Stimulated activated naive CD4-positive, alpha-beta T cell treated with Interleukin-2 at 50 U/mL for 16 hours (primary cell): ENCODE measurements at regions not wholly inside any gene's neighbourhood (a gene's known extent, or its start where the extent isn't known, plus 50 kb on each side); places are given as distances from the start of the nearest gene placed in this dataset.
"Not testable (repeated sequence)": the region's sequence is repeated elsewhere in the genome, so short reads cannot be mapped to it uniquely, and the experiment has no call there.

Experiments
- DNase-seq: peaks from one replicate; lab custom pipeline; 2025; lab: John Stamatoyannopoulos, UW

DNA sequence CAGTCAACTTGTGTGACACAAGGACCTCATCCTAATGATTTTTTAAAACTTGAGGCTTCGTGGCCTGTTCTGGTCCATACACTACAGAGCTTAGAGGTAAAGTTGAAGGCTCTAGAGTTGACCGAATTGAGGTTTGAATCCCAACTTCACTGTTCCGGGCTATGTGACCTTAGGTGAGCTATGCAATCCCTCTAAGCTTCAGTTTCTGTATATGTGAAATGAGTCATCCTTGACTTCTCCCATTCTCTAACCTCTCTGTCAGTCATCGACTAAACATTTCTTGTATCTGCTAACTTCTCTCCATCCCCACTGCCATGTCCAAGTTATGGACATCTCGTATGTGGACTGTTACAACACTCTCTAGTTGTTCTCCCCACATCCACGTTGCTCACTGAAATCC lies 178.2 kb upstream of the TMEM45B start:
- DNase-seq, result no peak

- DNase-seq, result no peak
These were observed 177.5 kb upstream of the TMEM45B start for GRCh38 chr11:129637983-129638776.

GRCh38 chr11:129639300-129639699 lies 176.3 kb upstream of the TMEM45B start:
- DNase-seq, result peak; percentile 7

- no peak for DNase-seq
These were observed 175.0 kb upstream of the TMEM45B start for GRCh38 chr11:129640671-129641070.

DNA sequence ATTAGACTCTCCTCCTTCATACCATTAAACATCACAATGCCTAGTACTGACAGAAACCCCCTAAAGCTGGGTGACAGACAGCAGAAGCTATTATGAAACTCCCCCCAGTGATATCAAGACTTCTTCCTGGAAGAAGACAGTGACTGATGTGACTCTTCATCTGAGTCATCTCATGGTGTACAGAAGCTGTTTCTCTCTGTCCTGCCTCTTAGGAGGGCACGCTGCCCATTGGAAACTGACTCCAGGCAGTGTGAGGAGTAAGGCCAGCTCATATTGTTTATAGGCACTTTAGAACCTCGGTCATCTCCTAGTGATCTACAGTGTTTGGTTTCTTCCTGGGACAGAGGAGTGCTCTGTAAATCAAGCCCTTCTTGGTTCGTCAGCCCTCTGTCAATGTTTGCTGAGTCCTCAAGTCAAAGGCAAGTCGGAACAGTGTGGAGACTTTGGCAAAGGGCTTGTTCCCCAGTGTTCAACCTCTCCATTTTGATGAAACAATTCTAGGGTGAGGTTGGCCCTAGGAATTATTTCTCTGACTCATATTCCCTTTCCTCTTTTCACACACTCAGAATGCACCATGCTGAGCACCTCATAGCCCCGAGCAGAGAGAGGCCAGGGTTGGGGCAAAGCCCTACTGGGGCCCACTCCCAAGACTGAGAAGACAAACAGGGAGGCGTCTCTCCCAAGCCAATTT lies 172.5 kb upstream of the TMEM45B start:
- DNase-seq, result no peak

DNA sequence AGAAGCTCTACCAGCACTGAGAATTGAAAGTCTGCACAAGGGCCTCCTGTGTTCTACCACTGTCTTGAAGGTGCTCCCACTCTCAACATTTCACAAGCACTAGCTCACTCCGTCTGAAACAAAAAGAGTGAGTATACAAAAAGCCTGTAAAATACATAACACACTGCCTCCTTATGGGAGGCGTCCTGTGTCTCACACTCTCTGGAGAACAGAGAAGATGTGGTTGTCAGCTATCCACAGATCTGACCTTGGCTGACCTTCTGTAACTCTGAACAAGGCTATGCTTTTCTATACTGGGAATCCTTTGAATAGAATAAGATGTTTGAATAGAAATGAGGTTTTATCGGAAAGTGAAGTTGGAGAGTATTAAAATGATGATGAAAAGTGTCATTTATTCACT lies 171.3 kb upstream of the TMEM45B start:
- no peak for DNase-seq

- no peak for DNase-seq
These were observed 169.7 kb upstream of the TMEM45B start for GRCh38 chr11:129645943-129646342.

DNA sequence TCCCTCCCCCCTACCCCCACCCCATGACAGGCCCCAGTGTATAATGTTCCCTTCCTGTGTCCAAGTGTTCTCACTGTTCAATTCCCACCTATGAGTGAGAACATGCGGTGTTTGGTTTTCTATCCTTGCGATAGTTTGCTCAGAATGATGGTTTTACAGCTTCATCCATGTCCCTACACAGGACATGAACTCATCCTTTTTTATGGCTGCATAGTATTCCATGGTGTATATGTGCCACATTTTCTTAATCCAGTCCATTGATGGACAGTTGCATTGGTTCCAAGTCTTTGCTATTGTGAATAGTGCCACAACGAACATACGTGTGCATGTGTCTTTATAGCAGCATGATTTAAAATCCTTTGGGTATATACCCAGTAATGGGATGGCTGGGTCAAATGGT lies 165.6 kb upstream of the TMEM45B start:
- not testable (repeated sequence) for DNase-seq

GRCh38 chr11:129652835-129653234 lies 162.8 kb upstream of the TMEM45B start:
- DNase-seq, result no peak

DNA sequence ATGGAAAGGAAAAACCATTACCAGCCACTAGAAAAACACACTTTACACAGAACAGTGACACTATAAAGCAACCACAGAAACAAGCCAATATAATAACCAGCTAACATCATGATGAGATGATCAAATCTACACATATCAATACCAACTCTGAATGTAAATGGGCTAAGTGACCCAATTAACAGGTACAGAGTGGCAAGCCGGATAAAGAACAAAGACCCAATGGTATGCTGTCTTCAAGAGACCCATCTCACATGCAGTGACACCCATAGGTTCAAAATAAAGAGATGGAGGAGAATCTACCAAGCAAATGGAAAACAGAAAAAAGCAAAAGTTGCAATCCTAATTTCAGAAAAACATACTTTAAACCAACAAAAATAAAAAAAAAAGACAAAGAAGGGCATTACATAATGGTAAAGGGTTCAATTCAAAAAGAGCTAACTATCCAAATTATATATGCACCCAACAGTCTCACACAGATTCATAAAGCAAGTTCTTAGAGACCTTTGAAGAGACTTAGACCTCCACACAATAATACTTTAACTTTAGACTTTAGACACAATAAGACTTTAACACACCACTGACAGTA lies 160.3 kb upstream of the TMEM45B start:
- no peak for DNase-seq

DNA sequence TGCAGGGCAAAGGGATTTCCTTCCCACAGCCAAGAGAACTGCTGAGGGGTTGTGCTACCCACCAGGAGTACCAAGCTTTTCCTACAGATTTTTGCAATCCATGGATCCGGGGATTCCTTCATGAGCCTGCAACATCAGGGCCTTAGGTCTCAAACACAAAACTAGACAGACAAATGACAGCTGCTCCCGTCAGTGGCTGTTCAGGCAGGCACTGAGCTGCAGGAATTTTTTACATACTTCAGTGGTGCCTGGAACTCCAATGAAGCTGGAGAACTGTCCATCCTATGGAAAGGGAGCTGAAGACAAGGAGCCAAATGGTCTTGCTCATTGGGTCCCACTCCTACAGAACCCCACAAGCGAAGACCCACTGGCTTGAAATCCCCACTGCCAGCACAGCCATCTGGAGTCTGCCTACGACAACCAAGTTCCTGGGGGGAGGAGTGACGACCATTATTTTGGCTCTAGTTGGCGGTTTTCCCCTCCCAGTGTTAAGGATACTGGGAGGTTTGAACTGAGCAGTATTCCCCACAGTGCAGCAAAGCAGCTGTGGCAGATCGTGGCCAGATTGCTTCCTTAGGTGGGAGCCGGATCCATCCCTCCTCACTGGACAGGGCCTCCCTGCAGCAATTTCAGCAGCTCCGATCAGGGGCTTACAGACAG lies 157.7 kb upstream of the TMEM45B start:
- DNase-seq, result no peak

GRCh38 chr11:129658526-129658867 lies 157.2 kb upstream of the TMEM45B start:
- no peak for DNase-seq

GRCh38 chr11:129680907-129681306 lies 134.7 kb upstream of the TMEM45B start:
- DNase-seq, result no peak

DNA sequence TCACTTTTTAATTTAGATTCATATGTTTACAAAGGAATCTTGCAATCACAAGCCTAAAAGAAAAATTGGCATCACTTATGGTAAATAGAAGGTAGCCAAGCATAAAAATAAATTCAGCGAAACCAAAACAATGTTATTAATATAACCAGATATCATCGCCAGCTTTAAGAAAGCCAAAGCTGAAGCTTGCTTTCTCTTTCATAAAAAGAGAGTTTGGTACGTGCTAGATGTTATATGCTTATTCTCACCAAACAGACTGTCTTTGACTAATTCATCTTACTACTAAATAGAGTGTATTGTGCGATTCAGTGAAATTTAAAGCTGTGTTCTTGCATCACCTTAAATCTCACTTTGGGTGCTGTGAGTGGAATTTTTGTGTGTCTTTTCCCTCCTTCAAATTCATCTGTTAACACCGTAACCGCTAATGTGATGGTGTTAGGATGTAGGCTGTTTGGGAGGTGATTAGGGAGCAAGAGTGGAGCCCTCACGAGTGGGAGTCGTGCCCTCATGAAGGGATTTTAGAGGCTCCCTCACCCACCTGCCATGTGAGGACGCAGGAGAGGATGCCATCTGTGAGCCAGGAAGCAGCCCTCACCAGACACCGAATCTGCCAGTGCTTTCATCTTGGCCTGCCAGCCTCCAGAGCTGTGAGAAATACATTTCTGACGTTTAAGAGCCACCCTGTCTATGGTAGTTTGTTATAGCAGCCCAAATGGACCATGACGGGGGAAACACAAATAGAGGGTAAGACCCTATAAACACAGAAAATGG lies 134.1 kb upstream of the TMEM45B start:
- DNase-seq, result no peak

DNA sequence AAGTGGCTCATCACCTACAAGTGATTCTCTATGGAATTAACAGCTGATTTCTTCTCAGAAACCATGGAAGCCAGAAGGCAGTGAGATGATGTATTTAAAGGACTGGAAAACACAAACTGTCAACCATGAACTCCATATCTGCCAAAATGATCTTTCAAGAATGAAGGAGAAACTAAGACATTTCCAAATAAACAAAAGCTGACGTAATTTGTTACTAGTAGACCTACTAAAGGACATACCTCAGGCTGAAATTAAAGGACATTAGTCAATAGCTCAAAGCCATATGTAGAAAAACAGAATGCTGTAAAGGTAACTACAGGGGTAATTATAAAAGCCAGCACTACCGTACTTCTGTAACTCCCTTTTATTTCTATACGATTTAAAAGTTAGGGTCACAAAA lies 129.4 kb upstream of the TMEM45B start:
- DNase-seq, result no peak

DNA sequence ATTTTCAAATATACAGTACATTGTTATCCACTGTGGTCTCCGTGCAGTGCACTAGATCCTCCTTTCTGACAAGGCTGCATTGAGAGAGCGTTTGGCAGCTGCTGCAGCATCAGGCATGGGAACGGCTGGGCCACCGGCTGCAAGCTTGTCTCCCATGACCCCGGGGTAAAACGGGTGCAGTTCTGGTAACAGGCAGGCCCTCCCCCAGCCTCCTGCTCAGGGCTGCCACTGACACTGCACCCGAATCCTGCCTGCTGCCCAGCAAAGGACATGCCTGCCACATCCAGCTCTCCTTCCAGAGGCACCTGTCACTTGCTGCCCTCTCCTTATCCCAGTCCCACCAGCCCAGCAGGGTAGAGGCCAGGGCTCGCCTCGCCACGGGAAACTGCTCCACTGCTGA lies 124.5 kb upstream of the TMEM45B start:
- DNase-seq, result no peak

- no peak for DNase-seq
These were observed 121.1 kb upstream of the TMEM45B start for GRCh38 chr11:129694538-129694937.

GRCh38 chr11:129694966-129695365 lies 120.7 kb upstream of the TMEM45B start:
- no peak for DNase-seq

GRCh38 chr11:129695571-129696308 lies 119.9 kb upstream of the TMEM45B start:
- DNase-seq, result peak; percentile 52

DNA sequence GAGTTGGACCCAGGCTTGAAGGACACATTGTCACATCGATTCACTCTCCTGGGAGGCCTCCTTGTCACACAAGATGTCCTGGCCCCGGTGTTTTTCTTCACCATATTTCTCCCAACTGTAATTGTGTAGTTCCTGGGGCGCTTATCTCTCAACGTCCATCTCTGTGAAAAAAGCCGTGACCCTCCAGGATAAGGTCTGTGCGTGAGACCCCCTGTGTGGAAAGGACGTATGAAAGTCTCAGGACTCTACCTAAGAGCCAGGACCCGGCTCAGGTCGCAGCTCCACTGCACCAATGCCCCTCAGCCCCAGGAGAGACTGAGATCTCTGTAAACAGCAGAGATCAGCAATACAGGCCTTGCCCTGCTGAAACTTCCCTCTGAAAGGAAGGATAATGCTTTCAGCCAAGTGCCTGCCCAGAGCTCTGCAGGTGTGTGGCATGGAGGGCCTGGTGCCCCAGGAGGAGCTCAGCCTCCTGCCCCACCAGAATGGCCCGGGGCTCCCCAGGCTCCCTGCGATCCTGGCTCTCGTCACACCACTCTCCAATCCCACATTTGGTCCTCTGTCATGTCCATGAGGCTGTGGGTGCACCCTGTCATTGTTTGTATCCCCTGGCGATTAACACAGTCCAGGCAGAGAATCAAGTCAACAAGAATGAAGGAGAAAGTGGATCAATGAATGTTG lies 119.2 kb upstream of the TMEM45B start:
- no peak for DNase-seq

DNA sequence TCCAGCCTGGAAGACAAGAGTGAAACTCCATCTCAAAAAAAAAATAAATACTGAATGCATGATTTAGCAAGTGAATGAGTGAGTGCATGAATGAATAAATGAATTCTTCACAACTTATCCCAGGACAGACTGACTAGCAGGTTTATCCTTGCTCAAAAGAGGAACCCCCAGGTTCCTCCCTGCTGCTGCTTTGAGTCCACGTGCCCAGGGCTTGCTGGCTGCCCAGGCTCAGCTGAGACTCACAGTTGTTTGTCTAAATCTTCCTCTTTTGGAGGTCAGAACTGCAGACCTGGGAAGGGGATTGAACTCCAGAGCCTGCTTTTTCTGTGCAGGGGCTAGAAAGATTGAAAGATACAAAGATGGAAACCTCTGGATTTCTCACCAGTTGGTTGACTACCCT lies 117.4 kb upstream of the TMEM45B start:
- DNase-seq, result no peak
